8988T (cell line): ENCODE measurements at regions not wholly inside any gene's neighbourhood (a gene's known extent, or its start where the extent isn't known, plus 50 kb on each side); places are given as distances from the start of the nearest gene placed in this dataset.

Experiments used
- DNase-seq: peaks from one replicate; pipeline ENCODE4 v3.0.0; 2011

DNA sequence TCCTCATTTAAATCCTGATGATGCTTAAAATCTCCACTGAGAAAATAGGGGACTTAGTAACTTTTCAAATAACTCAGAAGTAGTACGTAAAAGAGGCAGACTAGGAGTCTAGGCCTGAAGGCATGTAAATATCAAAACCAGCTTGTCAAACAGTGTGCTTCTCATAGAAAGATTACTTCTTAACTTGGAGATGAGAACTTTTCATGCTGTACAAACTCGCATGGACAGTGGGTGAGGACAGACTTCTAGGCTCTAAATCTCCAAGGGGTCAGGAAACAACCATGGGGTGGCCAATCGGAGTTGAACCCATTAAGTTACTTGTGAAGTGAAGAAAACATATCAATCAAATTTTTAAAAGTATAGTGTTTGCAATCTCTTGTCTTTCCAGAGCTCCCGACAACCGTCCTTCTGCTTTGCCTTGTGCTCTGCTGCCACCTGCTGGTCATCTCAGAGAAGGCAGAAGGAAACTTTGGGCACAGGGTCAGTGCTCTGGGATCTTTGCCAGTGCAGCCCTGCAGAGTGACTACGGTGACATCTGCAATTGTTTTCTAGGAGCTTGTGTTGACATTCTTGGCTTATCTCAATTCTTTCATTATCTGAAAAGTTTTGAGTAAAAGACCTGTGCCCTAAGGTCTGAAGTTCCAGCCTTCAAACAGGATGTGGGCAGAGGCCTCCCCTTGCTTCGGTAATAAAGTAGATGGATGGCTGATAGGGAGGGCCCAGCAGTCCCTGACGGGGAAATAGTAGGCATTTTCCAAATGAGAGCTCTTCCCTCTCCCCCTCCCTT, 105.1 kb upstream of the PDE4B start:
- DNase-seq, result peak; percentile 20

DNA sequence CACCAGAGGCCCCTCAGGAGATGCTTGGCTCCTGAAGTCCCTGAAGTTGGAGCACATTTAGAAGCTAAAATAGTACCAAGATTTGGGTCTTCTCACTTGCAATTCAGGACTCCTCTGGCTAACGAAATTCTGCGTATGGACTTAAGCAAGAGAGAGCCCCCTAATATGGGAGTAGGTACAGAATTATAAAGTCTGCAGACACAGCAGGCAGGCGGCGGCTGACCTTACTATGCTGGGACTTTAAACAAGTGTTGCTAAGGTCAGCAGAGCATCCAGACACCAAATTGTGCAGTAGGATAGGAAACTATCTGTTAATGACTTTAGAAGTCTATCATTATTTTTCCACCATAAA, 104.5 kb upstream of the PDE4B start:
- DNase-seq, result no peak

DNA sequence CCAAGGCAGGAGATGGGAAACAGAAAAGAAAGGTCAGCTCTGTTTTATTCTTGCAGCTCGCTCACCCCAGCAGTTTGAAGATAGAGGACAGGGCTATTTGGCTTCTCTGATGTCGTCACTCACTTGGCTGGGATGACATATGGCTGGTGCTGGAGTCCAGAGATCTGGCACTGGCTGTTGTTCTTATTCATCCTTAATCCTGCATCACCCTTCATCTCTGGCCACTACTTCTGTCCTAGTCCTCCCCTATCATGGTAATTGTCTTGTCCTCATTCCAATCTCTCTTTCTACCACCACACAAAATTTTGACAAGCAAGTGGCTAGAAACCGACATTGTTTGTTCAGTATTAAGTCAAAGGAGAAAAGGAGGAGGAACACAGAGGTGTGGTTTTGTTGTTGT, 103.8 kb upstream of the PDE4B start:
- DNase-seq, result no peak

GRCh38 chr1:65691152-65691900, 101.4 kb upstream of the PDE4B start:
- DNase-seq, result no peak

DNA sequence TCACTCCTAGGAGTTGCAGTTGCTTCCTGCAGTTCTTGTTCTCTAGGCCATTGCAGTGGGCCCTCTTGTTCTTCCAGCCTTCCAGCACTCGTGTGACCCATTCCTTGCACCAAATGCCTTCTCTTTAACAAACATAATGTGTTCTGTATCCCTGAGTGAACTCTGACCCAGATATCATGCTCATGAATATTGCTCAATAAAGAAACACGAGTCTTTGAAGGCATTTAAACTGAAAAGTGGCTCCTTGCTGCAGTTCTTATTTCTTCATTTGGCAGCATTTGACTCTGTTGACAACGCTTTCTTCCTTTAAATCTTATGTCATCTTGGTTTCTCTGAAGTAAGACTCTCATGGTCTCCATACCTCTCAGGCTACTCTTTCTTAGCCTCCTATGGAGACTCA, 100.7 kb upstream of the PDE4B start:
- DNase-seq, result no peak

- DNase-seq, result no peak
Observed at GRCh38 chr1:65694126-65694525, 98.6 kb upstream of the PDE4B start.

DNA sequence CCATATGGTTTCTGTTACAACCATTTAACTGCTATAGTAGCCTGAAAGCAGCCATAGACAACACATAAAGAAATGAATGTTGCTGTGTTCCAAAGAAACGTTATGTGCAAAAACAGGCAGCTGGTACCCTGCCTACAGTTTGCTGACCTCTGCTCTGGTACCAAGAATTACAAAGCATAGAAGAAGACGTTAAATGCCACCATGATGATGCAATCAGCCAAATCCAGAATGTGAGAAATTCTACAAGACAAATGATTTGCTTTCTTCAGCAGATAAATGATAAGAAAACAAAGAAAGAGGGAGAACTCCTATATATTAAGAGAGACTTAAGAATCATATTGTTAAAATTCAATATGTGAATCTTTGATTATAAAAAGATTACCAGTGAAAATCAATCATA, 97.8 kb upstream of the PDE4B start:
- no peak for DNase-seq

GRCh38 chr1:65698590-65698989, 94.1 kb upstream of the PDE4B start:
- no peak for DNase-seq

GRCh38 chr1:65703853-65704252, 88.8 kb upstream of the PDE4B start:
- no peak for DNase-seq

GRCh38 chr1:65704318-65704717, 88.4 kb upstream of the PDE4B start:
- no peak for DNase-seq

DNA sequence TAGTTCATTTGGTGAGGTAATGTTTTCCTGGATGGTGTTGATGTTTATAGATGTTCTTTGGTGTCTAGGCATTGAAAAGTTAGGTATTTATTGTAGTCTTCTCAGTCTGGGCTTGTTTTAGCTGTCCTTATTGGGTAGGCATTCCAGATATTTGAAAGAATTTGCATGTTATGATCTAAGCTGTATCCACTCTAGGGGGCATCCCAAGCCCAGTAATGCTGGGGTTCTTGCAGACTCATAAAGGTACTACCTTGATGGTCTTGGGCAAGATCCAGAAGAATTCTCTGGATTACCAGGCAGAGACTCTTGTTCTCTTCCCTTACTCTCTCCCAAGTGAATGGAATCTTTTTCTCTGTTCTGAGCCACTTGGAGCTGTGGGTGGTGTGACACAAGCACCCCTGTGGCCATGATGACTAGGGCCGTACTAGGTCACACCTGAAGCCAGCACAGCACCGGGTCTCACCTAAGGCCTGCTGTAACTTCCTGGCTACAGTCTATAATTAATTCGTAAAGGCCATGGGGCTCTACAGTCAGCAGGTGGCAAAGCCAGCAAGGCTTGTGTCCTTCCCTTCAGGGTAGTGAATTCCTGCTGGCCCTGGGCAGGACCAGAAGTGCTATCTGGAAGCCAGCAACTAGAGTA, 74.8 kb upstream of the PDE4B start:
- DNase-seq, result no peak

GRCh38 chr1:65719391-65719790, 73.3 kb upstream of the PDE4B start:
- DNase-seq, result no peak

DNA sequence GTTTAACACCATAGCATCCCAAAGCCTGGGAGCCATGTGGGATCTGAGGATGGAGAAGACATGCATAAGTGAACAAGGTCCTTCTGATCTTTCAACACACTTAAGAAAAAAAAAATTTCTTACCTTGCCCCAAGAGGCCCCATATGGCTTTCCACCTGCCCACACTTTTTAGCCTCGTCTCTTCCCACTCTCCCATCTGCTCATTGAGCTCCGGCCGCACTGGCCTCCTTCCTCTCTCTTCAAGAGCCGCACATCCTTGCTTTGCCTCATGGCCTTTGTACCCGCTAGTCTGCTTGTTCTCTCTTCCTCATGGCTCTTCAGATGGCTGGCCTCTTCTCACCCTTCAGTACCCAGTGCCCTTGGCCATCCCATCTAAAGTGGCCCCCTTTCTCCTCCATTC, 70.2 kb upstream of the PDE4B start:
- no peak for DNase-seq

DNA sequence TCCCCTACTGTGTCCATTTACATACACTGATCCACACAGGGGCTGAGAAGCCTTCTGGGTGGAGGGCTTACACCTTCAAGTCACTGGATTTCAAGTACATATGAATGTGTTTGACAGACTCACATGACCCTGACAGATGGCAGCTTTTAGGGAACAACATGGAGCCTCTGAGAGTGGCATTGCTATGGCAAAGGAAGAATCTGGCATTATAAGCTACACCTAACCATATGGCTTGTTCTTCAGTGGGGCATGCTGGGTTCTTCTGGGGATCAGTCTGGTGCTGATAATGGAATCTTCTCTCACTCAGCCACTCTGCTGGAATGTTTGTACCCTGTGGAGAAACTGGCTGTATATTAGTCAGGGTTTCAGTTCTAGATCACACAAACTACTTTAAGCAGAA, 68.5 kb upstream of the PDE4B start:
- no peak for DNase-seq

DNA sequence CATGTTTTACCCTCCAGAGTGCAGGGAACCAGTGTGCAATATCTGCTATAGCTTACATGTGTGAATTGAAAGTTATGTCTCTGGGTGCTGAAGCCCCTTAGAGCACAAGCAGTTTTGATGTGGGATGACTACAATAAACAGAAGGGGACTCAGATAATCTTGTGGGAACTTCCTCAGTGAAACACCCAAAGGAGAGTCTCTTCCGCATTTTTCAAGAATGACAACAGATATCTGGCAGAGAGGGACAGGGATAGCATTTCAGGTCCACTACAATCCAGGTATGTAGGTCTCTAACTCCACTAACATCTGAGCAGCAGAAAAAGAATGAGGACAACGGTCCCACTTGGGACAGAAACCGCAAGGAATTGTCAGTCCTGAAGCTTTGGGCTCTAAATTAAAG, 67.6 kb upstream of the PDE4B start:
- DNase-seq, result no peak

DNA sequence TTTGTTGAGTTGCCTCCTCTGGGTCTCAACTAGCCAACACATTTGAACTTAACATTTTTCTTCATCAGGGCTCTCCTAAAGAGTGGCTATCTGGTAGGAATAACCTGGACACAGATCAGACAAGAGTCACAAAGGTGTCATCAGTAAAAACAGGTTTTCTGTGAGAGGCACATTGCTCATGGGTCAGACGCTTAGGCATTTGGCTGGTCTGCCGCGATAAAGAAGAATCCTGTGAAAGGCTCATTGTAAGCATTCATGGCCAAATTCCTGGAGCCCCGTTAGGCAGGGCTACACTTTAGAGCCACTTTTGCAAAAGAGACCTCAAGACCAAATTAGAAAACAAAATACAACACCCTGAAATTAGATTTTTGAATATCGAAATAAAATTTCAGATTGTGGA, 64.2 kb upstream of the PDE4B start:
- DNase-seq, result no peak

GRCh38 chr1:65729259-65729658, 63.4 kb upstream of the PDE4B start:
- DNase-seq, result no peak

DNA sequence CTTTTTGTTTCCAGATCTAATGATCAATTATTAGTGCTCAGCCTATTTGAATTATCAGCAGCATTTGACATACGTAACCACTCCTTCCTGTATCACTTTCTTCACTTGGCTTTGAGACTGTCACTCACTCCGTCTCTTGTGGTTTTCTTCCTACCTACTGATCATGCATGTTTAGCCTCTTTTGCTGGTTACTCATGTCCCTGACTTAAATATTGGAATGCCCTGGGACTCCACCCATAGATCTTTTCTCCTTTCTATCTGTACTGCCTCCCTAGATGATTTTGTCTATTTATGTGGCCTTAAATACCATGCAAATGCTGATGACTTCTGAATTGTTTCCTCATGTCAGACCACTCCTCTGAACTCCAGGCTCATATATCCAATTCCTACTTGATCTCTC, 57.7 kb upstream of the PDE4B start:
- DNase-seq, result no peak

DNA sequence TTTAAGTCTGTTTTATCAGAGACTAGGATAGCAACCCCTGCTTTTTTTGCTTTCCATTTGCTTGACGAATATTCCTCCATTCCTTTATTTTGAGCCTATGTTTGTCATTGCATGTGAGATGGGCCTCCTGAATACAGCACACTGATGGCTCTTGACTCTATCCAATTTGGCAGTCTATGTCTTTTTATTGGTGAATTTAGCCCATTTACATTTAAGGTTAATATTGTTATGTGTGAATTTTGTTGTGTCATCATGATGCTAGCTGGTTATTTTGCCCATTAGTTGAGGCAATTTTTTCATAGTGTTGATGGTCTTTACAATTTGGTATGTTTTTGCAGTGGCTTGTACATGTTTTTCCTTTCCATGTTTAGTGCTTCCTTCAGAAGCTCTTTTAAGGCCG, 50.7 kb upstream of the PDE4B start:
- DNase-seq, result no peak
